ENCODE measurements at regions not wholly inside any gene's neighbourhood (a gene's known extent, or its start where the extent isn't known, plus 50 kb on each side); places are given as distances from the start of the nearest gene placed in this dataset.
"Not testable (repeated sequence)": the region's sequence is repeated elsewhere in the genome, so short reads cannot be mapped to it uniquely, and the experiment has no call there.

- H3K27ac Mint-ChIP-seq, result no peak overlapping the region
Measured at GRCh38 chr5:62065050-62065449, 241.0 kb upstream of the KIF2A start.

DNA sequence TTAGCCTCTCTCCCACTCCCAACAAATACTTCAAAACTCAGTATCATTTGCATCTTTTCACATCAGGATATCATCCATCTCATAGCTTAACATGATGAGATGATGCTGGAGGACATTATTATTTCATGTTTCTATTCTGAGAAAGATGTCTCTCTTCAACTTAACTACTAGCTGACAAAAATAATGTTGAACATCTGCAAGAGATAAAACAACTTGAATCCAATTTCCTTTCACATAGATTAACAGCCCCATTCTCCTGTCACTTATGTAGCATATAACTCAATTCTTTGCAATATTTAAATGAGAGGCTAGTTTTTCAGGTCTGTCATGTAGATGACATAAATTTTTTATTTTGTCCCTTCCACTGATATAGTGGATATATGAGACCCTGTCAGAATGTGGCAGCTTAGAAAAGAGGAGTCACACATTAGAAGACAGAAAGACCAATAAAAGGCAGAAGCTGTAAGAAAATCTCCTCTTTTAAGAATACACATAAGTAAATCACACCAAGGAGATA is 239.2 kb upstream of the KIF2A start:
- H3K4me1 Mint-ChIP-seq, result no peaks in the 10 kb centered on the region
- no peak overlapping the region for H3K27ac Mint-ChIP-seq
- no peak for ATAC-seq
- H3K9me3 Mint-ChIP-seq, result no peaks in the 10 kb centered on the region
- DNase-seq, result no peak
- H3K36me3 Mint-ChIP-seq (ENCODE audit: low read depth), result no peaks in the 10 kb centered on the region
- H3K27me3 Mint-ChIP-seq, result no peaks in the 10 kb centered on the region
- H3K4me3 Mint-ChIP-seq, result no peak overlapping the region

More at GRCh38 chr5:62065050-62065449, 241.0 kb upstream of the KIF2A start:
- no peak for DNase-seq
- ATAC-seq, result no peak
- H3K4me3 Mint-ChIP-seq, result no peak overlapping the region
- no peaks in the 10 kb centered on the region for H3K27me3 Mint-ChIP-seq
- no peaks in the 10 kb centered on the region for H3K36me3 Mint-ChIP-seq (ENCODE audit: low read depth)
- H3K9me3 Mint-ChIP-seq, result no peaks in the 10 kb centered on the region
- H3K4me1 Mint-ChIP-seq, result no peaks in the 10 kb centered on the region

DNA sequence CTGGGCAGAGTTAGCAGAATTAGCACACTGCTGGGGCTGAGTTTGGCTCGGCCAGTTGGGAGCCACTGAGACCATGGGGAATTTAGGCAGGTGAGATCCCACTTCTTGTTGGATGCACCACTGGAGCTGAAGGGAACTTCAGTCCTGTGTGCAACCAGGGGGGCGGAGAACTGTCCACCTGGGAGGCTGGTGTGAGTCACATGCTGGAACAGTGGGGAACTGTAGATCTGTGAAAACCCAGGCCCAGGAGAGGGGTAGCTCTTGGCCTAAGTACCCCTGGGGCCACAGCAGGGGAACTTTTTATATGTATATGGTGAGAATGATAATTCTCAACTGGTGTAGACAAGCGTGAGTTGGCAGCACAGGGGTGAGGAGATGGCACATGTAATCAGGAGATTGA is 237.5 kb upstream of the KIF2A start:
- no peak for ATAC-seq

GRCh38 chr5:62077387-62077786 is 228.6 kb upstream of the KIF2A start:
- Mint-ChIP-seq H3K27ac (no peak overlapping the region), H3K4me3 (no peak overlapping the region), H3K9me3 (no peaks in the 10 kb centered on the region), H3K27me3 (no peaks in the 10 kb centered on the region), H3K4me1 (no peaks in the 10 kb centered on the region), H3K36me3 (ENCODE audit: low read depth) (no peaks in the 10 kb centered on the region)
- no peak for ATAC-seq
- no peak for DNase-seq

More for the DNA sequence above, 237.5 kb upstream of the KIF2A start:
- Mint-ChIP-seq H3K36me3 (ENCODE audit: low read depth) (no peaks in the 10 kb centered on the region), H3K27me3 (peaks cover 2% of the 10 kb centered on the region), H3K27ac (no peak overlapping the region), H3K4me1 (no peaks in the 10 kb centered on the region), H3K4me3 (no peak overlapping the region), H3K9me3 (no peaks in the 10 kb centered on the region)
- no peak for DNase-seq

GRCh38 chr5:62077823-62078550 is 228.0 kb upstream of the KIF2A start:
- Mint-ChIP-seq H3K9me3 (no peaks in the 10 kb centered on the region), H3K27ac (no peak overlapping the region), H3K4me3 (no peak overlapping the region), H3K36me3 (ENCODE audit: low read depth) (no peaks in the 10 kb centered on the region), H3K27me3 (no peaks in the 10 kb centered on the region), H3K4me1 (no peaks in the 10 kb centered on the region)
- DNase-seq, result no peak
- ATAC-seq, result no peak

DNA sequence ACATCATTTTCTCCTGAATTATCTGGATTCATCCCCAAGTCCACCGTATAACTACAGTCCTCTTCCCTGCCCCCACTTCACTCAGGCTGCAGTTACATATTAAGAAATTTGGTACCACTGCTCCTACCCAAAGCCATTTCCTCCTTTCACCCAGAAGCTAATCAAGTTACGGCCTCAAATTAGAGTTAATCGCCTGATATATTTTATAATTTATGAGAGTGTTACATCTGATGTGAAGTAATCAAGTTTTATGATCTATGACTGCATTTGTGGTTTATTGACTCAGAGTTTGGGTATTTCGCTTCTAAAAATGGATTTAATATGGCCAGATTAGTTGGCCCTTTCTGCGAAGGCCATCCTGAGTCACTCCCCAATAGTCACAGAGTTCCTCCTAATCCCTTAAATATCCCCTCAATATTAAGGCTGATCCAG is 223.6 kb upstream of the KIF2A start:
- H3K36me3 Mint-ChIP-seq (ENCODE audit: low read depth), result no peaks in the 10 kb centered on the region
- H3K4me3 Mint-ChIP-seq, result no peak overlapping the region
- H3K27me3 Mint-ChIP-seq, result peaks cover 3% of the 10 kb centered on the region
- no peaks in the 10 kb centered on the region for H3K9me3 Mint-ChIP-seq
- no peak for DNase-seq
- H3K27ac Mint-ChIP-seq, result no peak overlapping the region
- peaks cover 4% of the 10 kb centered on the region for H3K4me1 Mint-ChIP-seq
- ATAC-seq, result no peak

GRCh38 chr5:62083247-62083646 is 222.8 kb upstream of the KIF2A start:
- DNase-seq (no peak), ATAC-seq (no peak)
- H3K4me3 Mint-ChIP-seq, result no peak overlapping the region
- H3K9me3 Mint-ChIP-seq, result no peaks in the 10 kb centered on the region
- H3K36me3 Mint-ChIP-seq (ENCODE audit: low read depth), result no peaks in the 10 kb centered on the region
- peaks cover 4% of the 10 kb centered on the region for H3K4me1 Mint-ChIP-seq
- peaks cover 3% of the 10 kb centered on the region for H3K27me3 Mint-ChIP-seq
- no peak overlapping the region for H3K27ac Mint-ChIP-seq

DNA sequence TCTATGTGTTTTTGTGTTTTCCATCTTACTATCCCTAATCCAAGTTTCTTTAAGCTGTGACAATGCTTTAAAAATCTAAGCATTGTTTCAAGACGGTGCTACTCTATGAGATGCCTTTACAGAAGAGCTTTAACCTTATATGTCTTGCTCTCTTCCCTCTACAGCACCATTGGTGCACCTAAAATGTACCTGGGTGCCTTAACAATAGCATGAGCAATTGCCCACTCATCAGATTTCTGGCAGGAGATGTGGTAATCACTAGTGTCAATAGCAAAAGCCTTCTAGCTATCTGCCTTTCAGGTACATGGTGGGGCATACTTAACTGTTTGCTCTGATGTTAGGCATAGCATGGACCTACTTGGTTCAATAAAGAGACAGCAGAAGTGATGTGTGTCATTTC is 222.3 kb upstream of the KIF2A start:
- H3K4me1 Mint-ChIP-seq, result peaks cover 4% of the 10 kb centered on the region
- DNase-seq (no peak), ATAC-seq (no peak)
- H3K9me3 Mint-ChIP-seq, result no peaks in the 10 kb centered on the region
- H3K36me3 Mint-ChIP-seq (ENCODE audit: low read depth), result no peaks in the 10 kb centered on the region
- H3K27me3 Mint-ChIP-seq, result peaks cover 3% of the 10 kb centered on the region
- no peak overlapping the region for H3K4me3 Mint-ChIP-seq
- no peak overlapping the region for H3K27ac Mint-ChIP-seq

- ATAC-seq, result no peak
Measured at GRCh38 chr5:62084391-62084790, 221.6 kb upstream of the KIF2A start.

GRCh38 chr5:62090953-62091352 is 215.1 kb upstream of the KIF2A start:
- no peak overlapping the region for H3K27ac Mint-ChIP-seq
- ATAC-seq, result no peak
- H3K27me3 Mint-ChIP-seq, result peaks cover 3% of the 10 kb centered on the region
- H3K4me1 Mint-ChIP-seq, result peaks cover 6% of the 10 kb centered on the region
- no peak for DNase-seq
- no peak overlapping the region for H3K4me3 Mint-ChIP-seq
- no peaks in the 10 kb centered on the region for H3K36me3 Mint-ChIP-seq (ENCODE audit: low read depth)
- H3K9me3 Mint-ChIP-seq, result no peaks in the 10 kb centered on the region

More at GRCh38 chr5:62084391-62084790, 221.6 kb upstream of the KIF2A start:
- peaks cover 4% of the 10 kb centered on the region for H3K4me1 Mint-ChIP-seq
- no peaks in the 10 kb centered on the region for H3K9me3 Mint-ChIP-seq
- H3K27me3 Mint-ChIP-seq, result peaks cover 3% of the 10 kb centered on the region
- no peak for DNase-seq
- no peak overlapping the region for H3K4me3 Mint-ChIP-seq
- H3K27ac Mint-ChIP-seq, result no peak overlapping the region
- no peaks in the 10 kb centered on the region for H3K36me3 Mint-ChIP-seq (ENCODE audit: low read depth)

GRCh38 chr5:62093411-62093810 is 212.6 kb upstream of the KIF2A start:
- H3K4me1 Mint-ChIP-seq, result peaks cover 3% of the 10 kb centered on the region
- H3K4me3 Mint-ChIP-seq, result no peak overlapping the region
- no peak for DNase-seq
- H3K9me3 Mint-ChIP-seq, result no peaks in the 10 kb centered on the region
- H3K27ac Mint-ChIP-seq, result no peak overlapping the region
- no peaks in the 10 kb centered on the region for H3K36me3 Mint-ChIP-seq (ENCODE audit: low read depth)
- no peak for ATAC-seq
- H3K27me3 Mint-ChIP-seq, result no peaks in the 10 kb centered on the region

DNA sequence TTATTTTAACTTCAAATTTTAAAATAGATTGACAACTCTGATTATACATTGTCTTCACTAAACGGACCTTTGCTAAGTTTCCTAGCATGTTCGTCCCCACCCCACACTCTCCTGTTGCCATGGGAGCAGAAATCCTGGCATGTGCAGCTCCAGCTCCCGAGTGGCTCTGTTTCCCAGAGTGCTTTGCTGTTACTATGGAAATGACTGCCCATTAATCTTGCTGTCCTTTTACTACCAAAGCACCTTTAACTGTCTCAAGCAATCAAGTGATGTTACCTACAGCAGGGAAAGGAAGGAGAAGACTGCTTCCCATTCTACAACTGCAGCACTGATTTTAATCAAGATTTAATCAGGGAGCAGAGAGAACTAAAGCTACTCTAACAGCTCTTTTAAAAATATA is 212.0 kb upstream of the KIF2A start:
- no peak overlapping the region for H3K27ac Mint-ChIP-seq
- no peak overlapping the region for H3K4me3 Mint-ChIP-seq
- no peaks in the 10 kb centered on the region for H3K36me3 Mint-ChIP-seq (ENCODE audit: low read depth)
- DNase-seq (no peak), ATAC-seq (no peak)
- no peaks in the 10 kb centered on the region for H3K9me3 Mint-ChIP-seq
- peaks cover 3% of the 10 kb centered on the region for H3K4me1 Mint-ChIP-seq
- no peaks in the 10 kb centered on the region for H3K27me3 Mint-ChIP-seq

GRCh38 chr5:62097361-62097760 is 208.6 kb upstream of the KIF2A start:
- no peaks in the 10 kb centered on the region for H3K36me3 Mint-ChIP-seq (ENCODE audit: low read depth)
- no peak overlapping the region for H3K4me3 Mint-ChIP-seq
- no peaks in the 10 kb centered on the region for H3K9me3 Mint-ChIP-seq
- DNase-seq, result no peak
- peaks cover 3% of the 10 kb centered on the region for H3K4me1 Mint-ChIP-seq
- H3K27ac Mint-ChIP-seq, result no peak overlapping the region
- no peak for ATAC-seq
- no peaks in the 10 kb centered on the region for H3K27me3 Mint-ChIP-seq

DNA sequence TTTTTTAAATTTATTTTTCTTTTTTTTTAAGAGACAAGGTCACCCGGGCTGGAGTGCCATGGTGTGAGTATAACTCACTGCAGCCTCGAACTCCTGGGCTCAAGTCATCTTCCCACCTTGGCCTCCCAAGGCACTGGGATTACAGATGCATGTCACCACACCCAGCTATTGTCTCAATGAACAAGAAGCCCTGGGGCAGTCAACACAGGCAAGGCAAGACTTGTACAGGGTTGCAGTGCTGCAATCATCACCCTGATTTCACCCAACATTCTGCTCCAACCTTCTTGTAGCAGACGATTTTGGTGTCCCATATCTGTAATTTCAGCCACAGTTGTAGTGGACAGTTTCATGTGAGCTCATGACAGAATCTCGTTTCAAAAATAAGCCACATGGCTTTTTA is 205.8 kb upstream of the KIF2A start:
- H3K4me1 Mint-ChIP-seq, result no peaks in the 10 kb centered on the region
- no peaks in the 10 kb centered on the region for H3K9me3 Mint-ChIP-seq
- no peaks in the 10 kb centered on the region for H3K27me3 Mint-ChIP-seq
- H3K36me3 Mint-ChIP-seq (ENCODE audit: low read depth), result no peaks in the 10 kb centered on the region
- H3K4me3 Mint-ChIP-seq, result no peak overlapping the region
- ATAC-seq (no peak), DNase-seq (no peak)
- no peak overlapping the region for H3K27ac Mint-ChIP-seq

- H3K4me3 Mint-ChIP-seq; H3K27me3 Mint-ChIP-seq; H3K4me1 Mint-ChIP-seq; H3K27ac Mint-ChIP-seq; DNase-seq; H3K36me3 Mint-ChIP-seq (ENCODE audit: low read depth); H3K9me3 Mint-ChIP-seq; ATAC-seq: not testable (repeated sequence)
Measured at GRCh38 chr5:62103863-62104262, 202.1 kb upstream of the KIF2A start.
